Stimulated activated CD4-positive, alpha-beta T cell treated with anti-CD3 and anti-CD28 coated beads, Interleukin-1b, Interleukin-23, amount 100 ng/mL, for 48 hours (primary cell): ENCODE measurements at regions not wholly inside any gene's neighbourhood (a gene's known extent, or its start where the extent isn't known, plus 50 kb on each side); places are given as distances from the start of the nearest gene placed in this dataset.

Experiments
- DNase-seq: peaks from one replicate; pipeline ENCODE4 v3.0.0-alpha.2; 2020

- DNase-seq, result no peak
Measured at GRCh38 chr12:13487326-13487725, 290.8 kb downstream of the EMP1 start.

GRCh38 chr12:13486794-13487193, 290.3 kb downstream of the EMP1 start:
- no peak for DNase-seq

GRCh38 chr12:13478650-13479181, 282.2 kb downstream of the EMP1 start:
- no peak for DNase-seq

GRCh38 chr12:13474381-13474780, 277.9 kb downstream of the EMP1 start:
- no peak for DNase-seq

GRCh38 chr12:13472690-13473089, 276.2 kb downstream of the EMP1 start:
- DNase-seq, result no peak

GRCh38 chr12:13471471-13471870, 274.9 kb downstream of the EMP1 start:
- no peak for DNase-seq

- no peak for DNase-seq
Measured at GRCh38 chr12:13465635-13466034, 269.1 kb downstream of the EMP1 start.

- no peak for DNase-seq
Measured at GRCh38 chr12:13463189-13463588, 266.7 kb downstream of the EMP1 start.

GRCh38 chr12:13462450-13462849, 265.9 kb downstream of the EMP1 start:
- no peak for DNase-seq

- no peak for DNase-seq
Measured at GRCh38 chr12:13455778-13456144, 259.2 kb downstream of the EMP1 start.

- no peak for DNase-seq
Measured at GRCh38 chr12:13454991-13455777, 258.7 kb downstream of the EMP1 start.

GRCh38 chr12:13452955-13453570, 256.5 kb downstream of the EMP1 start:
- DNase-seq, result no peak

- no peak for DNase-seq
Measured at GRCh38 chr12:13451776-13452175, 255.2 kb downstream of the EMP1 start.

- no peak for DNase-seq
Measured at GRCh38 chr12:13450231-13451080, 253.9 kb downstream of the EMP1 start.

- no peak for DNase-seq
Measured at GRCh38 chr12:13444076-13444475, 247.6 kb downstream of the EMP1 start.

- DNase-seq, result no peak
Measured at GRCh38 chr12:13443498-13443897, 247.0 kb downstream of the EMP1 start.

- no peak for DNase-seq
Measured at GRCh38 chr12:13443028-13443427, 246.5 kb downstream of the EMP1 start.

GRCh38 chr12:13442457-13442856, 245.9 kb downstream of the EMP1 start:
- no peak for DNase-seq

- DNase-seq, result no peak
Measured at GRCh38 chr12:13440844-13441243, 244.3 kb downstream of the EMP1 start.

- DNase-seq, result no peak
Measured at GRCh38 chr12:13437541-13437940, 241.0 kb downstream of the EMP1 start.

- no peak for DNase-seq
Measured at GRCh38 chr12:13436696-13437391, 240.3 kb downstream of the EMP1 start.

GRCh38 chr12:13436182-13436581, 239.7 kb downstream of the EMP1 start:
- DNase-seq, result no peak
